ENCODE measurements at regions not wholly inside any gene's neighbourhood (a gene's known extent, or its start where the extent isn't known, plus 50 kb on each side); places are given as distances from the start of the nearest gene placed in this dataset.

- H3K4me1 Mint-ChIP-seq (ENCODE audit: low read depth) = no peaks in the 10 kb centered on the region
- ATAC-seq (no peak), DNase-seq (no peak)
- H3K27me3 Mint-ChIP-seq (ENCODE audit: low read depth) = no peaks in the 10 kb centered on the region
- H3K36me3 Mint-ChIP-seq (ENCODE audit: low read depth) = no peaks in the 10 kb centered on the region
- CTCF ChIA-PET = interaction anchor here (0.6 kb wide), 1 partner anchor 384 kb away, joined by 3 read pairs; no protein-coding TSS in a partner anchor
- H3K4me3 Mint-ChIP-seq = no peak overlapping the region
- H3K27ac Mint-ChIP-seq = no peak overlapping the region
- H3K9me3 Mint-ChIP-seq (ENCODE audit: insufficient read depth) = peaks cover 1% of the 10 kb centered on the region
- POLR2A ChIA-PET = no interaction called here
Observed at GRCh38 chr2:76082509-76082908, 371.8 kb upstream of the GCFC2 start.

- Mint-ChIP-seq H3K4me1 (ENCODE audit: low read depth) (no peaks in the 10 kb centered on the region), H3K27me3 (ENCODE audit: low read depth) (no peaks in the 10 kb centered on the region), H3K36me3 (ENCODE audit: low read depth) (no peaks in the 10 kb centered on the region), H3K4me3 (no peak overlapping the region), H3K9me3 (ENCODE audit: insufficient read depth) (peaks cover 4% of the 10 kb centered on the region), H3K27ac (no peak overlapping the region)
- ATAC-seq (no peak), DNase-seq (no peak)
- CTCF ChIA-PET = no interaction called here
- POLR2A ChIA-PET = no interaction called here
Observed at GRCh38 chr2:76080154-76080553, 369.4 kb upstream of the GCFC2 start.

- CTCF ChIA-PET = no interaction called here
- no peak for DNase-seq
Observed at GRCh38 chr2:76075126-76075525, 364.4 kb upstream of the GCFC2 start.

GRCh38 chr2:76073992-76074604 is 363.4 kb upstream of the GCFC2 start:
- no peak for ATAC-seq
- POLR2A ChIA-PET = no interaction called here
- Mint-ChIP-seq H3K36me3 (ENCODE audit: low read depth) (no peaks in the 10 kb centered on the region), H3K9me3 (ENCODE audit: insufficient read depth) (peaks cover 20% of the 10 kb centered on the region), H3K4me1 (ENCODE audit: low read depth) (no peaks in the 10 kb centered on the region), H3K27me3 (ENCODE audit: low read depth) (no peaks in the 10 kb centered on the region), H3K4me3 (no peak overlapping the region), H3K27ac (no peak overlapping the region)
- DNase-seq = no peak
- CTCF ChIA-PET = no interaction called here

More at GRCh38 chr2:76075126-76075525, 364.4 kb upstream of the GCFC2 start:
- no peaks in the 10 kb centered on the region for H3K36me3 Mint-ChIP-seq (ENCODE audit: low read depth)
- H3K9me3 Mint-ChIP-seq (ENCODE audit: insufficient read depth) = peaks cover 14% of the 10 kb centered on the region
- no peak overlapping the region for H3K4me3 Mint-ChIP-seq
- ATAC-seq = no peak
- H3K27me3 Mint-ChIP-seq (ENCODE audit: low read depth) = no peaks in the 10 kb centered on the region
- H3K4me1 Mint-ChIP-seq (ENCODE audit: low read depth) = no peaks in the 10 kb centered on the region
- POLR2A ChIA-PET = no interaction called here
- no peak overlapping the region for H3K27ac Mint-ChIP-seq

GRCh38 chr2:76050196-76050595 is 339.5 kb upstream of the GCFC2 start:
- ChIA-PET CTCF (no interaction called here), POLR2A (interaction anchor here (0.6 kb wide), 1 partner anchor 701 kb away, joined by 4 read pairs; no protein-coding TSS in a partner anchor)
- no peak for ATAC-seq
- no peak for DNase-seq
- H3K9me3 Mint-ChIP-seq (ENCODE audit: insufficient read depth) = peaks cover 27% of the 10 kb centered on the region
- no peaks in the 10 kb centered on the region for H3K36me3 Mint-ChIP-seq (ENCODE audit: low read depth)
- no peak overlapping the region for H3K27ac Mint-ChIP-seq
- no peak overlapping the region for H3K4me3 Mint-ChIP-seq
- H3K4me1 Mint-ChIP-seq (ENCODE audit: low read depth) = no peaks in the 10 kb centered on the region
- no peaks in the 10 kb centered on the region for H3K27me3 Mint-ChIP-seq (ENCODE audit: low read depth)

- POLR2A ChIA-PET = no interaction called here
- H3K36me3 Mint-ChIP-seq (ENCODE audit: low read depth) = no peaks in the 10 kb centered on the region
- no peaks in the 10 kb centered on the region for H3K4me1 Mint-ChIP-seq (ENCODE audit: low read depth)
- no peak overlapping the region for H3K27ac Mint-ChIP-seq
- H3K27me3 Mint-ChIP-seq (ENCODE audit: low read depth) = no peaks in the 10 kb centered on the region
- DNase-seq (no peak), ATAC-seq (no peak)
- no peak overlapping the region for H3K4me3 Mint-ChIP-seq
- H3K9me3 Mint-ChIP-seq (ENCODE audit: insufficient read depth) = peaks cover 16% of the 10 kb centered on the region
- CTCF ChIA-PET = no interaction called here
Observed at GRCh38 chr2:76044701-76045100, 334.0 kb upstream of the GCFC2 start.

GRCh38 chr2:76039505-76039904 is 328.8 kb upstream of the GCFC2 start:
- H3K9me3 Mint-ChIP-seq (ENCODE audit: insufficient read depth) = no peaks in the 10 kb centered on the region
- no peaks in the 10 kb centered on the region for H3K27me3 Mint-ChIP-seq (ENCODE audit: low read depth)
- H3K36me3 Mint-ChIP-seq (ENCODE audit: low read depth) = no peaks in the 10 kb centered on the region
- DNase-seq (no peak), ATAC-seq (no peak)
- H3K4me3 Mint-ChIP-seq = no peak overlapping the region
- H3K4me1 Mint-ChIP-seq (ENCODE audit: low read depth) = no peaks in the 10 kb centered on the region
- ChIA-PET POLR2A (no interaction called here), CTCF (no interaction called here)
- no peak overlapping the region for H3K27ac Mint-ChIP-seq

- ChIA-PET CTCF (no interaction called here), POLR2A (no interaction called here)
- Mint-ChIP-seq H3K27me3 (ENCODE audit: low read depth) (no peaks in the 10 kb centered on the region), H3K4me3 (no peak overlapping the region), H3K36me3 (ENCODE audit: low read depth) (no peaks in the 10 kb centered on the region), H3K4me1 (ENCODE audit: low read depth) (no peaks in the 10 kb centered on the region), H3K9me3 (ENCODE audit: insufficient read depth) (peaks cover 34% of the 10 kb centered on the region), H3K27ac (no peak overlapping the region)
- ATAC-seq (no peak), DNase-seq (no peak)
Observed at GRCh38 chr2:76027761-76028160, 317.0 kb upstream of the GCFC2 start.

- no peak for ATAC-seq
- POLR2A ChIA-PET = no interaction called here
Observed at GRCh38 chr2:76019128-76019527, 308.4 kb upstream of the GCFC2 start.

GRCh38 chr2:76009484-76009883 is 298.8 kb upstream of the GCFC2 start:
- ChIA-PET POLR2A (no interaction called here), CTCF (no interaction called here)
- ATAC-seq = no peak
- Mint-ChIP-seq H3K27ac (no peak overlapping the region), H3K27me3 (ENCODE audit: low read depth) (no peaks in the 10 kb centered on the region), H3K36me3 (ENCODE audit: low read depth) (no peaks in the 10 kb centered on the region), H3K4me1 (ENCODE audit: low read depth) (no peaks in the 10 kb centered on the region), H3K9me3 (ENCODE audit: insufficient read depth) (peaks cover 8% of the 10 kb centered on the region), H3K4me3 (no peak overlapping the region)
- no peak for DNase-seq

More at GRCh38 chr2:76019128-76019527, 308.4 kb upstream of the GCFC2 start:
- no peaks in the 10 kb centered on the region for H3K27me3 Mint-ChIP-seq (ENCODE audit: low read depth)
- H3K4me1 Mint-ChIP-seq (ENCODE audit: low read depth) = no peaks in the 10 kb centered on the region
- no peaks in the 10 kb centered on the region for H3K36me3 Mint-ChIP-seq (ENCODE audit: low read depth)
- DNase-seq = no peak
- no peak overlapping the region for H3K27ac Mint-ChIP-seq
- CTCF ChIA-PET = no interaction called here
- no peak overlapping the region for H3K4me3 Mint-ChIP-seq
- H3K9me3 Mint-ChIP-seq (ENCODE audit: insufficient read depth) = peaks cover 11% of the 10 kb centered on the region

GRCh38 chr2:76008001-76008702 is 297.4 kb upstream of the GCFC2 start:
- DNase-seq = no peak
- ChIA-PET POLR2A (no interaction called here), CTCF (no interaction called here)
- Mint-ChIP-seq H3K4me3 (no peak overlapping the region), H3K9me3 (ENCODE audit: insufficient read depth) (peaks cover 8% of the 10 kb centered on the region), H3K4me1 (ENCODE audit: low read depth) (no peaks in the 10 kb centered on the region), H3K36me3 (ENCODE audit: low read depth) (no peaks in the 10 kb centered on the region), H3K27ac (no peak overlapping the region), H3K27me3 (ENCODE audit: low read depth) (no peaks in the 10 kb centered on the region)
- ATAC-seq = no peak

- POLR2A ChIA-PET = no interaction called here
- no peak for ATAC-seq
Observed at GRCh38 chr2:76000425-76000824, 289.7 kb upstream of the GCFC2 start.

GRCh38 chr2:75998451-75998850 is 287.7 kb upstream of the GCFC2 start:
- CTCF ChIA-PET = no interaction called here
- H3K27ac Mint-ChIP-seq = no peak overlapping the region
- no peaks in the 10 kb centered on the region for H3K27me3 Mint-ChIP-seq (ENCODE audit: low read depth)
- POLR2A ChIA-PET = no interaction called here
- peaks cover 6% of the 10 kb centered on the region for H3K9me3 Mint-ChIP-seq (ENCODE audit: insufficient read depth)
- H3K4me3 Mint-ChIP-seq = no peak overlapping the region
- ATAC-seq (no peak), DNase-seq (no peak)
- H3K36me3 Mint-ChIP-seq (ENCODE audit: low read depth) = no peaks in the 10 kb centered on the region
- no peaks in the 10 kb centered on the region for H3K4me1 Mint-ChIP-seq (ENCODE audit: low read depth)

More at GRCh38 chr2:76000425-76000824, 289.7 kb upstream of the GCFC2 start:
- Mint-ChIP-seq H3K9me3 (ENCODE audit: insufficient read depth) (peaks cover 8% of the 10 kb centered on the region), H3K27ac (no peak overlapping the region), H3K4me1 (ENCODE audit: low read depth) (no peaks in the 10 kb centered on the region), H3K4me3 (no peak overlapping the region), H3K27me3 (ENCODE audit: low read depth) (no peaks in the 10 kb centered on the region), H3K36me3 (ENCODE audit: low read depth) (no peaks in the 10 kb centered on the region)
- CTCF ChIA-PET = no interaction called here
- DNase-seq = no peak

Measured in activated CD8-positive, alpha-beta T cell treated with anti-CD3 and anti-CD28 coated beads, Interleukin-2, amount 10 ng/mL, durations not matched to agents 7 days and 5 days (primary cell).